SU-DHL-6 (cell line): ENCODE measurements at regions not wholly inside any gene's neighbourhood (a gene's known extent, or its start where the extent isn't known, plus 50 kb on each side); places are given as distances from the start of the nearest gene placed in this dataset.

Experiments
- CTCF ChIP-seq: fragments of 200-600 bp; sonication (generic); IDR thresholded peaks from one replicate; pipeline ENCODE4 v1.5.1; 2017; ENCODE audit warnings: antibody characterized with exemption, mild to moderate bottlenecking, low read length, moderate library complexity; ENCODE audit not compliant: insufficient read depth, poor library complexity, severe bottlenecking
- EZH2phosphoT487 ChIP-seq: fragments of 200-600 bp; sonication (generic), shearing (Covaris generic); conservative IDR thresholded peaks from 2 replicates; pipeline ENCODE4 v1.6.1; 2018; ENCODE audit warnings: mild to moderate bottlenecking, antibody characterized with exemption, low read length, moderate library complexity, mixed read lengths

DNA sequence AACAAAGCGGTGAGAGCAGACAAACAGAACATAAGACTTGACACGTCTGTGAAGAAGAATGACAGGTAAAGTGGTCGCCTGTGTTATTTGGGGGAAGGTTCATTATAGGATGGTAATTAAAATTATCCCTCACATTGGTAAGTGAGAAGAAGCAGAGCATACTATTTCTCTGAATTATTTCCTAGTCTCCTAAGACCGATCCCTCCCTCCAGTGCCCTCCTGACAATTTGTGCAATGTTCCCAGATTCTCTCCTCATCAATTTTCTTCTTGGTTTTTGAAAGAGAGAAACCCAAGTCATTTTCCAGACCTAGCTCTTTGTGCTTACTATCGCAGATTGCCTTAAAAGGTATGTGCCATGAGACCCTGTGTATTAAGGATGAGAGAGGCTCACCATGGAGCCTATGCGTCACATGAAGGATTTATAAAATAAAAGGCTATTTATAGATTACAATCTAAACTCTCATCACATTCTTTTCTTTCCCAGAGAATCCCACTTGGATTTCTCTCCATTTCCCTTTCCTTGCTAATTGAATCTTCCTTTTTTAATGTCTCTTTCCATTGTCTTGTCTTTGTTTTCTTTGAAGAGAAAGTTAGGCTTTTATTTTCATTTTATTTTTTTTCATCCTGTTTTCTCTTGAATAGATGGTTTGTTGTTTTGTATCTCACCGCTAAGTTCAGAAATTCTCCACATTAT is 112.0 kb downstream of the PPP1R3A start:
- TF ChIP-seq CTCF (no peak), EZH2phosphoT487 (no peak)
